Ovary (tissue), 3 donors: ENCODE measurements at regions not wholly inside any gene's neighbourhood (a gene's known extent, or its start where the extent isn't known, plus 50 kb on each side); places are given as distances from the start of the nearest gene placed in this dataset.

Experiments used
- EP300 ChIP-seq: sonication (generic); formaldehyde crosslinking; IDR thresholded peaks from one replicate; pipeline ENCODE4 v1.6.1; 2017; ENCODE audit warnings: antibody characterized with exemption
- TF ChIP-seq, protein P1 (sequence below), 3 donors: fragments of 450-650 bp in 2 of 3; fragments of 200-600 bp in 1 of 3; IDR thresholded peaks; one replicate each; pipeline versions ENCODE4 v1.5.1 to v1.8.0; 2016 to 2022; ENCODE audit warnings: antibody characterized with exemption in 3 of 3, mild to moderate bottlenecking in 1 of 3
- donor health status: DM: no; HTN: no; CAD: no.

DNA sequence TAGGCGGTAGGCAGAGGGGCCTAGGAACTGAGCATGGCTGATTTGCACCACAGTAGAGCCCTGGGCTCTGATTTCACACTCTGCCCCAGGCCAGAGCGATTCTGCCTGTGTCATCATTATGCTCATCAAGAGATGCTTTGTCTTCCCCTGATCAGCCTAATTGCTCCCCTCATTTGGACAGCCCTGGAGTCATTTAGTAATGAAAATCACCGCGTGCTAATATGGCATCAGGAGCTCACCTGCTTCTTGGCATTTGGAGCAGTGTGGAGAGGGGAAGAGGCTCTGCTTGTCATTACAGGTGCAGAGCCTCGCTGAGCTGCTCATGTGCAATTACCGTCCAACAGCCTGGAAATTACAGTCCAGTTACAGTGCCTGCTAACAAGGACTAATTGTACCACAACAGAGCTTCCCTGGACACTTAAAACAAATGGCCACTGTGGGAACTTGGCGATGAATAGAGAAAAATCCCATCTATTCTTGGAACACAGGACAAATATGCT is 157.1 kb upstream of the WSCD1 start:
- TF ChIP-seq, protein P1, sequence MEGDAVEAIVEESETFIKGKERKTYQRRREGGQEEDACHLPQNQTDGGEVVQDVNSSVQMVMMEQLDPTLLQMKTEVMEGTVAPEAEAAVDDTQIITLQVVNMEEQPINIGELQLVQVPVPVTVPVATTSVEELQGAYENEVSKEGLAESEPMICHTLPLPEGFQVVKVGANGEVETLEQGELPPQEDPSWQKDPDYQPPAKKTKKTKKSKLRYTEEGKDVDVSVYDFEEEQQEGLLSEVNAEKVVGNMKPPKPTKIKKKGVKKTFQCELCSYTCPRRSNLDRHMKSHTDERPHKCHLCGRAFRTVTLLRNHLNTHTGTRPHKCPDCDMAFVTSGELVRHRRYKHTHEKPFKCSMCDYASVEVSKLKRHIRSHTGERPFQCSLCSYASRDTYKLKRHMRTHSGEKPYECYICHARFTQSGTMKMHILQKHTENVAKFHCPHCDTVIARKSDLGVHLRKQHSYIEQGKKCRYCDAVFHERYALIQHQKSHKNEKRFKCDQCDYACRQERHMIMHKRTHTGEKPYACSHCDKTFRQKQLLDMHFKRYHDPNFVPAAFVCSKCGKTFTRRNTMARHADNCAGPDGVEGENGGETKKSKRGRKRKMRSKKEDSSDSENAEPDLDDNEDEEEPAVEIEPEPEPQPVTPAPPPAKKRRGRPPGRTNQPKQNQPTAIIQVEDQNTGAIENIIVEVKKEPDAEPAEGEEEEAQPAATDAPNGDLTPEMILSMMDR (IDR thresholded peaks at IDR 0.05) = no peak
- no peak for TF ChIP-seq EP300
